IMR-90 (cell line): ENCODE measurements at regions not wholly inside any gene's neighbourhood (a gene's known extent, or its start where the extent isn't known, plus 50 kb on each side); places are given as distances from the start of the nearest gene placed in this dataset.

Source experiments
- ATAC-seq: fragments of 200-7000 bp; cut with Tn5 transposase; 2 replicates; pipeline ENCODE4 v1.9.1; 2020; ENCODE audit warnings: low read depth, mild to moderate bottlenecking, moderate library complexity
- BruUV-seq: library from RNA; stranded (reverse); fragments of 400-500 nt; replicated peaks from 2 replicates; lab custom pipeline; 2021; lab: Mats Ljungman, UMichigan
- CTCF ChIA-PET: fragments of 300-600 bp; formaldehyde crosslinking; extraction: SDS; loops from one replicate; lab custom pipeline; 2021; ENCODE audit warnings: antibody characterized with exemption; lab: Yijun Ruan, JAX
- POLR2A ChIA-PET: fragments of 300-600 bp; sonication (Branson Sonifier 250); formaldehyde crosslinking; loops from one replicate; lab custom pipeline; 2022; ENCODE audit warnings: antibody characterized with exemption; ENCODE audit not compliant: unreplicated experiment; lab: Charles Lee
- DNase-seq: peaks from one replicate; pipeline ENCODE4 v3.0.0; 2013
- H2AFZ ChIP-seq: replicated peaks from 2 replicates; pipeline ENCODE3; 2013; ENCODE audit warnings: low read length, mild to moderate bottlenecking; ENCODE audit not compliant: poor library complexity
- H2AK5ac ChIP-seq: 2 replicates; pipeline ENCODE4 v1.6.1; 2013; ENCODE audit warnings: low read depth, low read length, inconsistent platforms
- H2AK9ac ChIP-seq: replicated peaks from 2 replicates; pipeline ENCODE3; 2013; ENCODE audit warnings: mild to moderate bottlenecking, low read depth, low read length, moderate library complexity; ENCODE audit not compliant: poor library complexity
- H2BK120ac ChIP-seq: 2 replicates; pipeline ENCODE4 v1.6.1; 2013; ENCODE audit warnings: low read depth, low read length, inconsistent platforms
- H2BK15ac ChIP-seq: 3 replicates; pipeline ENCODE4 v1.6.1; 2013; ENCODE audit warnings: low read depth, low read length, inconsistent platforms
- H2BK20ac ChIP-seq: 2 replicates; pipeline ENCODE4 v1.6.1; 2013; ENCODE audit warnings: low read depth, mild to moderate bottlenecking, inconsistent platforms, low read length, moderate library complexity
- H2BK5ac ChIP-seq: 2 replicates; pipeline ENCODE4 v1.6.1; 2013; ENCODE audit warnings: mild to moderate bottlenecking, low read depth, low read length, inconsistent platforms; ENCODE audit not compliant: poor library complexity, severe bottlenecking
- H3K14ac ChIP-seq: replicated peaks from 2 replicates; pipeline ENCODE4 v1.6.1; 2013; ENCODE audit warnings: low read depth, low read length, inconsistent platforms
- H3K18ac ChIP-seq: 2 replicates; pipeline ENCODE4 v1.6.1; 2013; ENCODE audit warnings: low read depth, low read length, control low read depth
- H3K23ac ChIP-seq: 2 replicates; pipeline ENCODE4 v1.6.1; 2013; ENCODE audit warnings: low read depth, low read length, inconsistent platforms
- H3K27ac ChIP-seq: 2 replicates; pipeline ENCODE4 v1.5.1; 2013; ENCODE audit warnings: mild to moderate bottlenecking, control low read depth, low read length; ENCODE audit not compliant: insufficient read depth
- H3K27me3 ChIP-seq: 2 replicates; pipeline ENCODE4 v1.6.1; 2013; ENCODE audit warnings: low read length; ENCODE audit not compliant: control insufficient read depth, insufficient read depth
- H3K36me3 ChIP-seq: 2 replicates; pipeline ENCODE4 v1.6.1; 2013; ENCODE audit warnings: low read length, mixed read lengths; ENCODE audit not compliant: control insufficient read depth, insufficient read depth
- H3K4ac ChIP-seq: 2 replicates; pipeline ENCODE4 v1.6.1; 2013; ENCODE audit warnings: low read depth, low read length, inconsistent platforms
- H3K4me1 ChIP-seq: 2 replicates; pipeline ENCODE4 v1.6.1; 2013; ENCODE audit warnings: low read length, mixed read lengths; ENCODE audit not compliant: control insufficient read depth, insufficient read depth
- H3K4me2 ChIP-seq: 2 replicates; pipeline ENCODE4 v1.6.1; 2013; ENCODE audit warnings: low read depth, mild to moderate bottlenecking, control low read depth, low read length, moderate library complexity
- H3K4me3 ChIP-seq: 2 replicates; pipeline ENCODE4 v1.5.1; 2013; ENCODE audit warnings: low read depth, mild to moderate bottlenecking, control low read depth, low read length, moderate library complexity; ENCODE audit not compliant: insufficient read depth
- H3K56ac ChIP-seq: 2 replicates; pipeline ENCODE4 v1.6.1; 2013; ENCODE audit warnings: low read length, inconsistent platforms; ENCODE audit not compliant: insufficient read depth; ENCODE audit errors: extremely low read depth
- H3K79me1 ChIP-seq, 2 experiments: 2 replicates each; pipeline ENCODE4 v1.6.1; 2013; ENCODE audit warnings: low read length in 2 of 2, inconsistent platforms in 1 of 2, low read depth in 1 of 2
- H3K9ac ChIP-seq: 2 replicates; pipeline ENCODE4 v1.6.1; 2013; ENCODE audit warnings: low read depth, low read length, control low read depth
- H3K9me1 ChIP-seq: 2 replicates; pipeline ENCODE4 v1.6.1; 2013; ENCODE audit warnings: low read length, inconsistent platforms; ENCODE audit not compliant: insufficient read depth
- H3K9me3 ChIP-seq: 2 replicates; pipeline ENCODE4 v1.6.1; 2013; ENCODE audit warnings: low read length; ENCODE audit not compliant: control insufficient read depth, insufficient read depth
- H4K20me1 ChIP-seq: 2 replicates; pipeline ENCODE4 v1.6.1; 2013; ENCODE audit warnings: low read length, inconsistent platforms; ENCODE audit not compliant: insufficient read depth
- H4K5ac ChIP-seq: 2 replicates; pipeline ENCODE4 v1.6.1; 2013; ENCODE audit warnings: mild to moderate bottlenecking, low read depth, low read length, control low read depth
- H4K8ac ChIP-seq, 2 experiments: 2 replicates each; pipeline ENCODE4 v1.6.1; 2013; ENCODE audit warnings: low read depth in 2 of 2, low read length in 2 of 2, control low read depth in 1 of 2, inconsistent platforms in 1 of 2
- H4K91ac ChIP-seq: 2 replicates; pipeline ENCODE4 v1.6.1; 2013; ENCODE audit warnings: low read depth, low read length, inconsistent platforms; ENCODE audit not compliant: insufficient read depth
- BHLHE40 ChIP-seq: fragments of 150-350 bp; IDR thresholded peaks from 2 replicates; pipeline ENCODE4 v1.6.1; 2016; ENCODE audit warnings: mild to moderate bottlenecking, low read depth, low read length
- CTCF ChIP-seq: conservative IDR thresholded peaks from 2 replicates; pipeline ENCODE4 v1.5.1; 2012; ENCODE audit warnings: mild to moderate bottlenecking, low read depth, low read length, improper control_type of control experiment
- FOS ChIP-seq: fragments of 150-350 bp; IDR thresholded peaks from 2 replicates; pipeline ENCODE4 v1.6.1; 2016; ENCODE audit warnings: low read depth, low read length
- MAFK ChIP-seq: IDR thresholded peaks from 2 replicates; pipeline ENCODE4 v1.6.1; 2012; ENCODE audit warnings: low read depth, low read length, improper control_type of control experiment
- MXI1 ChIP-seq: IDR thresholded peaks from 2 replicates; pipeline ENCODE4 v1.6.1; 2012; ENCODE audit warnings: low read depth, mild to moderate bottlenecking, low read length, moderate library complexity, borderline replicate concordance
- NFE2L2 ChIP-seq: fragments of 150-350 bp; IDR thresholded peaks from 2 replicates; pipeline ENCODE4 v1.6.1; 2016; ENCODE audit warnings: low read depth, mild to moderate bottlenecking, low read length
- POLR2A ChIP-seq: IDR thresholded peaks from 2 replicates; pipeline ENCODE4 v1.6.1; 2012; ENCODE audit warnings: mild to moderate bottlenecking, low read depth, low read length
- RFX5 ChIP-seq: IDR thresholded peaks from 2 replicates; pipeline ENCODE4 v1.8.0; 2012; ENCODE audit warnings: low read depth, mild to moderate bottlenecking, low read length, moderate library complexity
- dilution Hi-C: fragments of 300-500 bp; cut with HindIII; formaldehyde crosslinking; loops from one replicate; pipeline ENCODE4 v1.14.3; 2018; ENCODE audit warnings: low sequenced_read_pairs; ENCODE audit not compliant: unreplicated experiment
- in situ Hi-C: fragments of 300-500 bp; cut with MboI; formaldehyde crosslinking; loops from 3 replicates; pipeline ENCODE4 v1.14.3; 2019; ENCODE audit warnings: low sequenced_read_pairs, inconsistent platforms, mixed read lengths
- intact Hi-C: fragments of 100-400 bp; cut with micrococcal nuclease; formaldehyde crosslinking; loops from 2 replicates; pipeline ENCODE4 v1.10.0; 2022

- no TSS peak for BruUV-seq
- Histone ChIP-seq H3K18ac (no peak overlapping the region), H4K20me1 (no peaks in the 10 kb centered on the region), H3K23ac (no peak overlapping the region), H3K14ac (no peak overlapping the region), H3K79me1 (no peaks in the 10 kb centered on the region), H2AK9ac (no peak overlapping the region), H3K9me1 (no peaks in the 10 kb centered on the region), H4K91ac (no peak overlapping the region), H2BK5ac (no peak overlapping the region), H2BK15ac (no peak overlapping the region), H3K9ac (no peak overlapping the region), H2BK20ac (no peak overlapping the region), H3K27me3 (no peaks in the 10 kb centered on the region; the same call in 1 of the 2 replicates), H3K27ac (no peak overlapping the region), H2AK5ac (no peak overlapping the region), H3K4ac (no peak overlapping the region), H3K9me3 (no peaks in the 10 kb centered on the region), H3K36me3 (no peaks in the 10 kb centered on the region), H2AFZ (no peak overlapping the region), H4K8ac (no peak overlapping the region), H4K5ac (no peak overlapping the region), H3K4me1 (no peaks in the 10 kb centered on the region), H3K4me3 (no peak overlapping the region), H3K56ac (no peak overlapping the region), H3K4me2 (no peak overlapping the region), H2BK120ac (no peak overlapping the region)
- in situ Hi-C loops: no loop called here
- DNase-seq (no peak), ATAC-seq (no peak)
- dilution Hi-C loops: no loop called here
- ChIA-PET CTCF (no interaction called here), POLR2A (no interaction called here)
- intact Hi-C loops: no loop called here
- TF ChIP-seq POLR2A (no peak), RFX5 (no peak), CTCF (no peak), MXI1 (no peak), BHLHE40 (no peak), MAFK (no peak), NFE2L2 (no peak), FOS (no peak)
These were observed 343.6 kb downstream of the CSNK1G3 start for GRCh38 chr5:123855609-123856008.
